Stromal cell of bone marrow (primary cell): ENCODE measurements at regions not wholly inside any gene's neighbourhood (a gene's known extent, or its start where the extent isn't known, plus 50 kb on each side); places are given as distances from the start of the nearest gene placed in this dataset.
"Not testable (repeated sequence)": the region's sequence is repeated elsewhere in the genome, so short reads cannot be mapped to it uniquely, and the experiment has no call there.

ENCODE experiments used
- DNase-seq: peaks from one replicate; pipeline ENCODE4 v3.0.0-alpha.2; 2012; ENCODE audit warnings: low read depth

- no peak for DNase-seq
These were observed 206.4 kb downstream of the LRRK2 start for GRCh38 chr12:40431169-40431568.

- no peak for DNase-seq
These were observed 210.5 kb downstream of the LRRK2 start for GRCh38 chr12:40435251-40435650.

- DNase-seq: no peak
These were observed 211.2 kb downstream of the LRRK2 start for GRCh38 chr12:40435951-40436350.

- DNase-seq: no peak
These were observed 211.8 kb downstream of the LRRK2 start for GRCh38 chr12:40436564-40436963.

- no peak for DNase-seq
These were observed 215.1 kb downstream of the LRRK2 start for GRCh38 chr12:40439771-40440492.

GRCh38 chr12:40444174-40444573 is 219.4 kb downstream of the LRRK2 start:
- no peak for DNase-seq

- DNase-seq: peak; percentile 6
These were observed 221.6 kb downstream of the LRRK2 start for GRCh38 chr12:40446385-40446784.

GRCh38 chr12:40448523-40448922 is 223.7 kb downstream of the LRRK2 start:
- DNase-seq: not testable (repeated sequence)

GRCh38 chr12:40451661-40452060 is 226.9 kb downstream of the LRRK2 start:
- no peak for DNase-seq

- no peak for DNase-seq
These were observed 228.1 kb upstream of the CNTN1 start for GRCh38 chr12:40464121-40464520.

- no peak for DNase-seq
These were observed 222.5 kb upstream of the CNTN1 start for GRCh38 chr12:40469736-40470135.

- DNase-seq: no peak
These were observed 218.3 kb upstream of the CNTN1 start for GRCh38 chr12:40473962-40474361.

- no peak for DNase-seq
These were observed 217.6 kb upstream of the CNTN1 start for GRCh38 chr12:40474630-40475029.

- DNase-seq: no peak
These were observed 192.4 kb upstream of the CNTN1 start for GRCh38 chr12:40499856-40500255.

- no peak for DNase-seq
These were observed 189.9 kb upstream of the CNTN1 start for GRCh38 chr12:40502322-40502721.

GRCh38 chr12:40505327-40505726 is 186.9 kb upstream of the CNTN1 start:
- DNase-seq: no peak

- no peak for DNase-seq
These were observed 183.8 kb upstream of the CNTN1 start for GRCh38 chr12:40508421-40508820.

GRCh38 chr12:40511341-40511740 is 180.9 kb upstream of the CNTN1 start:
- DNase-seq: no peak

GRCh38 chr12:40515041-40515816 is 177.0 kb upstream of the CNTN1 start:
- peak; percentile 14 for DNase-seq

- DNase-seq: no peak
These were observed 169.4 kb upstream of the CNTN1 start for GRCh38 chr12:40522837-40523236.

- no peak for DNase-seq
These were observed 167.2 kb upstream of the CNTN1 start for GRCh38 chr12:40525054-40525453.

- DNase-seq: no peak
These were observed 157.4 kb upstream of the CNTN1 start for GRCh38 chr12:40534828-40535227.

- DNase-seq: no peak
These were observed 140.8 kb upstream of the CNTN1 start for GRCh38 chr12:40551466-40551865.

GRCh38 chr12:40552868-40553267 is 139.4 kb upstream of the CNTN1 start:
- no peak for DNase-seq
